Right lung (tissue), 2 donors: ENCODE measurements at regions not wholly inside any gene's neighbourhood (a gene's known extent, or its start where the extent isn't known, plus 50 kb on each side); places are given as distances from the start of the nearest gene placed in this dataset.

Source experiments
- DNase-seq, 2 donors: peaks; one replicate each; pipeline ENCODE4 v3.0.0-alpha.2; 2013

- no peak for DNase-seq
Observed at GRCh38 chr9:28014212-28014611, 440.9 kb upstream of the C9orf72 start.

- no peak for DNase-seq
Observed at GRCh38 chr9:28024676-28025075, 451.4 kb upstream of the C9orf72 start.

- no peak for DNase-seq
Observed at GRCh38 chr9:28025186-28025585, 451.9 kb upstream of the C9orf72 start.

- DNase-seq = no peak
Observed at GRCh38 chr9:28031521-28032267, 458.4 kb upstream of the C9orf72 start.

GRCh38 chr9:28032268-28032590 lies 458.9 kb upstream of the C9orf72 start:
- DNase-seq = no peak

GRCh38 chr9:28034242-28034641 lies 461.0 kb upstream of the C9orf72 start:
- DNase-seq = no peak

GRCh38 chr9:28037968-28038367 lies 464.7 kb upstream of the C9orf72 start:
- DNase-seq = no peak

GRCh38 chr9:28045051-28045450 lies 471.8 kb upstream of the C9orf72 start:
- DNase-seq = no peak

- DNase-seq = no peak
Observed at GRCh38 chr9:28050046-28050445, 476.8 kb upstream of the C9orf72 start.

- DNase-seq = no peak
Observed at GRCh38 chr9:28050941-28051340, 477.7 kb upstream of the C9orf72 start.

GRCh38 chr9:28051559-28052503 lies 478.6 kb upstream of the C9orf72 start:
- DNase-seq = no peak

- peak in 1 of 2 donors; percentile 16 for DNase-seq
Observed at GRCh38 chr9:28053096-28053777, 480.0 kb upstream of the C9orf72 start.

GRCh38 chr9:28056006-28056405 lies 482.7 kb upstream of the C9orf72 start:
- no peak for DNase-seq

- DNase-seq = peak; percentile 14 to 17
Observed at GRCh38 chr9:28056466-28056865, 483.2 kb upstream of the C9orf72 start.

GRCh38 chr9:28059192-28059591 lies 485.9 kb upstream of the C9orf72 start:
- DNase-seq = no peak

GRCh38 chr9:28064241-28064815 lies 491.0 kb upstream of the C9orf72 start:
- no peak for DNase-seq

- peak; percentile 44 to 56 for DNase-seq
Observed at GRCh38 chr9:28073270-28073669, 500.0 kb upstream of the C9orf72 start.

GRCh38 chr9:28079677-28080076 lies 506.4 kb upstream of the C9orf72 start:
- no peak for DNase-seq

GRCh38 chr9:28082671-28083070 lies 509.4 kb upstream of the C9orf72 start:
- no peak for DNase-seq

GRCh38 chr9:28086881-28087280 lies 513.6 kb upstream of the C9orf72 start:
- no peak for DNase-seq

- no peak for DNase-seq
Observed at GRCh38 chr9:28092981-28093936, 520.0 kb upstream of the C9orf72 start.
